WI38 (cell line): ENCODE measurements at regions not wholly inside any gene's neighbourhood (a gene's known extent, or its start where the extent isn't known, plus 50 kb on each side); places are given as distances from the start of the nearest gene placed in this dataset.
"Not testable (repeated sequence)": the region's sequence is repeated elsewhere in the genome, so short reads cannot be mapped to it uniquely, and the experiment has no call there.

Experiments used
- H3K4me3 ChIP-seq: 2 replicates; pipeline ENCODE4 v1.5.1; 2011; ENCODE audit warnings: low read depth, mild to moderate bottlenecking, control low read depth, low read length
- CTCF ChIP-seq: IDR thresholded peaks from 2 replicates; pipeline ENCODE4 v1.5.1; 2012; ENCODE audit warnings: low read depth, mild to moderate bottlenecking, control low read depth, low read length

GRCh38 chr12:9319842-9320173, 111.6 kb upstream of the PZP start:
- H3K4me3 ChIP-seq: no peak overlapping the region
- TF ChIP-seq CTCF: no peak

- TF ChIP-seq CTCF: no peak
- H3K4me3 ChIP-seq: no peak overlapping the region
Measured at GRCh38 chr12:9319044-9319841, 111.0 kb upstream of the PZP start.

- H3K4me3 ChIP-seq: not testable (repeated sequence)
Measured at GRCh38 chr12:9313479-9313878, 105.3 kb upstream of the PZP start.

- not testable (repeated sequence) for H3K4me3 ChIP-seq
Measured at GRCh38 chr12:9312406-9313392, 104.5 kb upstream of the PZP start.

- H3K4me3 ChIP-seq: not testable (repeated sequence)
Measured at GRCh38 chr12:9311454-9311853, 103.3 kb upstream of the PZP start.

GRCh38 chr12:9310645-9311044, 102.5 kb upstream of the PZP start:
- not testable (repeated sequence) for H3K4me3 ChIP-seq

GRCh38 chr12:9309749-9310148, 101.6 kb upstream of the PZP start:
- H3K4me3 ChIP-seq: not testable (repeated sequence)

- not testable (repeated sequence) for H3K4me3 ChIP-seq
Measured at GRCh38 chr12:9308745-9309144, 100.5 kb upstream of the PZP start.

- not testable (repeated sequence) for H3K4me3 ChIP-seq
Measured at GRCh38 chr12:9308163-9308562, 100.0 kb upstream of the PZP start.

- H3K4me3 ChIP-seq: not testable (repeated sequence)
Measured at GRCh38 chr12:9307255-9307654, 99.1 kb upstream of the PZP start.

GRCh38 chr12:9306004-9306403, 97.8 kb upstream of the PZP start:
- not testable (repeated sequence) for H3K4me3 ChIP-seq

GRCh38 chr12:9304540-9304939, 96.3 kb upstream of the PZP start:
- not testable (repeated sequence) for H3K4me3 ChIP-seq

- not testable (repeated sequence) for H3K4me3 ChIP-seq
Measured at GRCh38 chr12:9295872-9296271, 87.7 kb upstream of the PZP start.

- not testable (repeated sequence) for H3K4me3 ChIP-seq
Measured at GRCh38 chr12:9294072-9294620, 86.0 kb upstream of the PZP start.

GRCh38 chr12:9293391-9293790, 85.2 kb upstream of the PZP start:
- H3K4me3 ChIP-seq: not testable (repeated sequence)

- not testable (repeated sequence) for H3K4me3 ChIP-seq
Measured at GRCh38 chr12:9289984-9290383, 81.8 kb upstream of the PZP start.

- not testable (repeated sequence) for H3K4me3 ChIP-seq
Measured at GRCh38 chr12:9284724-9285123, 76.5 kb upstream of the PZP start.

- peak overlapping the region; percentile 56 for H3K4me3 ChIP-seq
Measured at GRCh38 chr12:9284197-9284596, 76.0 kb upstream of the PZP start.
